Vagina (tissue), 2 donors: ENCODE measurements at regions not wholly inside any gene's neighbourhood (a gene's known extent, or its start where the extent isn't known, plus 50 kb on each side); places are given as distances from the start of the nearest gene placed in this dataset.

Source experiments
- POLR2A ChIP-seq, 2 donors: fragments of 450-650 bp; IDR thresholded peaks; one replicate each; pipeline ENCODE4 v1.6.1; 2017; ENCODE audit warnings: antibody characterized with exemption in 2 of 2, mild to moderate bottlenecking in 2 of 2, moderate library complexity in 2 of 2
- TF ChIP-seq, protein P1 (sequence below), 3 experiments: fragments of 450-650 bp in 2 of 3; fragments of 200-600 bp in 1 of 3; sonication (generic) in 1 of 3; IDR thresholded peaks; one replicate each; pipeline ENCODE4 v1.5.1; 2017 to 2019; ENCODE audit warnings: antibody characterized with exemption in 3 of 3, mild to moderate bottlenecking in 2 of 3, moderate library complexity in 2 of 3

DNA sequence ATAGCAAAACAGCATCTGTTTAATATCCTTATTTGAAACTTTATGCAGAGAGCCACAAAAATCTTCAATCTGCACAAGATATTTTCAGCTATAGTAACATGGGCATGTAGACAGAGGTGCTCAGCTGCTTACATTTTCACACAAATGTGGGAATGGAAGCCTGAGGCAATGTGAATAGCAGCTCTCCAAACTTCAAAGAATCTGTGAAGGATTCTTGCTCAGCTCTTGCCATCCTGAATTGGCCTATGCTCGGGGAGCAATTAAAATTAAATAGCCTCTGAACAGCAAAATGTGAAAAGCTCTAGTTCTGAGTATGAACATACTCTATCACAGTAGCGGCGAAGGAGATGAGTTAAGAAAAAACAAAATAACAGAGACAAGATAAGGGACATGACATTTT lies 1523.8 kb downstream of the PCDH7 start:
- TF ChIP-seq, protein P1, sequence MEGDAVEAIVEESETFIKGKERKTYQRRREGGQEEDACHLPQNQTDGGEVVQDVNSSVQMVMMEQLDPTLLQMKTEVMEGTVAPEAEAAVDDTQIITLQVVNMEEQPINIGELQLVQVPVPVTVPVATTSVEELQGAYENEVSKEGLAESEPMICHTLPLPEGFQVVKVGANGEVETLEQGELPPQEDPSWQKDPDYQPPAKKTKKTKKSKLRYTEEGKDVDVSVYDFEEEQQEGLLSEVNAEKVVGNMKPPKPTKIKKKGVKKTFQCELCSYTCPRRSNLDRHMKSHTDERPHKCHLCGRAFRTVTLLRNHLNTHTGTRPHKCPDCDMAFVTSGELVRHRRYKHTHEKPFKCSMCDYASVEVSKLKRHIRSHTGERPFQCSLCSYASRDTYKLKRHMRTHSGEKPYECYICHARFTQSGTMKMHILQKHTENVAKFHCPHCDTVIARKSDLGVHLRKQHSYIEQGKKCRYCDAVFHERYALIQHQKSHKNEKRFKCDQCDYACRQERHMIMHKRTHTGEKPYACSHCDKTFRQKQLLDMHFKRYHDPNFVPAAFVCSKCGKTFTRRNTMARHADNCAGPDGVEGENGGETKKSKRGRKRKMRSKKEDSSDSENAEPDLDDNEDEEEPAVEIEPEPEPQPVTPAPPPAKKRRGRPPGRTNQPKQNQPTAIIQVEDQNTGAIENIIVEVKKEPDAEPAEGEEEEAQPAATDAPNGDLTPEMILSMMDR (IDR thresholded peaks at IDR 0.05): no peak
- TF ChIP-seq POLR2A (IDR thresholded peaks at IDR 0.05): no peak
